ENCODE measurements at regions not wholly inside any gene's neighbourhood (a gene's known extent, or its start where the extent isn't known, plus 50 kb on each side); places are given as distances from the start of the nearest gene placed in this dataset.

DNA sequence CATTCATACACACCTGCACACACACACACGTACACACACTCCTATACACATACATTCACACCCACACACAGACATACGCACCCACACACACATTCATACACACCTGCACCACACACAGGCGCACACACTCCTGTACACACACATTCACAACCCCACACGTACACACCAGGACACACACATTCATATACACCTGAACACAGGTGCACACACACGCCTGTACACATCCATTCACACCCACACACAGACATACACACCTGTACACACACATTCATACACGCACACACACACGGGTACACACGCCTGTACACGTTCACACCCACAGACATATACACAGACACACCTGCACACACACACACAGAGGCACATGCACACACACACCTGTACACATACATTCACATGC, 53.0 kb upstream of the PPP2R3B start:
- TF ChIP-seq, protein P1, sequence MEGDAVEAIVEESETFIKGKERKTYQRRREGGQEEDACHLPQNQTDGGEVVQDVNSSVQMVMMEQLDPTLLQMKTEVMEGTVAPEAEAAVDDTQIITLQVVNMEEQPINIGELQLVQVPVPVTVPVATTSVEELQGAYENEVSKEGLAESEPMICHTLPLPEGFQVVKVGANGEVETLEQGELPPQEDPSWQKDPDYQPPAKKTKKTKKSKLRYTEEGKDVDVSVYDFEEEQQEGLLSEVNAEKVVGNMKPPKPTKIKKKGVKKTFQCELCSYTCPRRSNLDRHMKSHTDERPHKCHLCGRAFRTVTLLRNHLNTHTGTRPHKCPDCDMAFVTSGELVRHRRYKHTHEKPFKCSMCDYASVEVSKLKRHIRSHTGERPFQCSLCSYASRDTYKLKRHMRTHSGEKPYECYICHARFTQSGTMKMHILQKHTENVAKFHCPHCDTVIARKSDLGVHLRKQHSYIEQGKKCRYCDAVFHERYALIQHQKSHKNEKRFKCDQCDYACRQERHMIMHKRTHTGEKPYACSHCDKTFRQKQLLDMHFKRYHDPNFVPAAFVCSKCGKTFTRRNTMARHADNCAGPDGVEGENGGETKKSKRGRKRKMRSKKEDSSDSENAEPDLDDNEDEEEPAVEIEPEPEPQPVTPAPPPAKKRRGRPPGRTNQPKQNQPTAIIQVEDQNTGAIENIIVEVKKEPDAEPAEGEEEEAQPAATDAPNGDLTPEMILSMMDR (IDR thresholded peaks at IDR 0.05; ENCODE audit: borderline replicate concordance, extremely low read depth, low read length, poor library complexity, severe bottlenecking): no peak
- TF ChIP-seq EZH2 (IDR thresholded peaks at IDR 0.05; ENCODE audit: borderline replicate concordance, low read depth, low read length, severe bottlenecking): no peak
